HepG2 (cell line): ENCODE measurements at regions not wholly inside any gene's neighbourhood (a gene's known extent, or its start where the extent isn't known, plus 50 kb on each side); places are given as distances from the start of the nearest gene placed in this dataset.

Experiments used
- ATAC-seq: fragments of 200-7000 bp; cut with Tn5 transposase; 3 replicates; pipeline ENCODE4 v1.9.1; 2020; ENCODE audit warnings: mild to moderate bottlenecking, moderate library complexity
- BruUV-seq: library from RNA; stranded (reverse); fragments of 400-500 nt; replicated peaks from 2 replicates; lab custom pipeline; 2021; lab: Mats Ljungman, UMichigan
- CTCF ChIA-PET: fragments of 300-600 bp; formaldehyde crosslinking; extraction: SDS; loops from one replicate; lab custom pipeline; 2021; ENCODE audit warnings: low total read pairs, inconsistent platforms, low intra/inter-chr PET ratio; lab: Yijun Ruan, JAX
- POLR2A ChIA-PET: fragments of 350-600 bp; sonication (Branson Sonifier 250); formaldehyde crosslinking; loops from one replicate; lab custom pipeline; 2020; ENCODE audit warnings: antibody characterized with exemption, inconsistent platforms; lab: Yijun Ruan, JAX
- DNase-seq: peaks from one replicate; pipeline ENCODE4 v3.0.0-alpha.2; 2015; ENCODE audit warnings: low spot score
- FAIRE-seq: peaks from 3 replicates; lab custom pipeline; 2011; peaks lifted over from hg19 to GRCh38; lab: Jason Lieb, UNC
- H2AFZ ChIP-seq: one replicate; pipeline ENCODE4 v1.6.1; 2011; ENCODE audit warnings: low read length, inconsistent platforms
- H3K27ac ChIP-seq: fragments of 300-600 bp; 3 replicates; pipeline ENCODE4 v1.8.0; 2011; ENCODE audit warnings: mixed run types, mild to moderate bottlenecking, mixed read lengths, low read length, inconsistent platforms; ENCODE audit not compliant: insufficient read depth; ENCODE audit errors: extremely low read length
- H3K27me3 ChIP-seq, 2 experiments: fragments of 200-600 bp in 1 of 2; 2 replicates in 1 of 2; 3 replicates in 1 of 2; pipeline versions ENCODE4 v1.6.0 to v1.8.0; 2011; ENCODE audit warnings: low read length in 2 of 2, mild to moderate bottlenecking in 2 of 2, moderate library complexity in 2 of 2, inconsistent platforms in 1 of 2; ENCODE audit not compliant: insufficient read depth in 2 of 2, control insufficient read depth in 1 of 2
- H3K36me3 ChIP-seq, 2 experiments: fragments of 200-600 bp in 1 of 2; replicated peaks in 1 of 2; 2 replicates in 1 of 2; 3 replicates in 1 of 2; pipeline versions ENCODE4 v1.5.1 to v1.8.0; 2011; ENCODE audit warnings: low read length in 2 of 2, inconsistent platforms in 1 of 2; ENCODE audit not compliant: insufficient read depth in 2 of 2, control insufficient read depth in 1 of 2
- H3K4me1 ChIP-seq: 2 replicates; pipeline ENCODE4 v1.5.1; 2012; ENCODE audit warnings: low read length, inconsistent platforms; ENCODE audit not compliant: insufficient read depth
- H3K4me2 ChIP-seq: 2 replicates; pipeline ENCODE4 v1.6.0; 2011; ENCODE audit warnings: low read depth, low read length, inconsistent platforms
- H3K4me3 ChIP-seq, 3 experiments: fragments of 200-600 bp in 1 of 3; sonication (generic), shearing (Covaris generic) in 1 of 3; replicated peaks in 1 of 3; 2 replicates each; pipeline ENCODE4 v1.5.1; 2011 to 2016; ENCODE audit warnings: low read length in 3 of 3, inconsistent platforms in 2 of 3, low read depth in 2 of 3, mild to moderate bottlenecking in 2 of 3, control low read depth in 1 of 3, mixed read lengths in 1 of 3; ENCODE audit not compliant: insufficient read depth in 1 of 3
- H3K79me2 ChIP-seq: one replicate; pipeline ENCODE4 v1.6.1; 2011; ENCODE audit warnings: low read length, inconsistent platforms; ENCODE audit not compliant: insufficient read depth
- H3K9ac ChIP-seq: 2 replicates; pipeline ENCODE4 v1.6.0; 2011; ENCODE audit warnings: mild to moderate bottlenecking, low read depth, low read length, inconsistent platforms; ENCODE audit not compliant: insufficient read depth
- H3K9me3 ChIP-seq: 2 replicates; pipeline ENCODE4 v1.5.1; 2012; ENCODE audit warnings: mild to moderate bottlenecking, low read length
- H4K20me1 ChIP-seq: 2 replicates; pipeline ENCODE4 v1.6.0; 2011; ENCODE audit warnings: inconsistent platforms, mild to moderate bottlenecking, low read length, moderate library complexity; ENCODE audit not compliant: insufficient read depth
- ARID3A ChIP-seq: IDR thresholded peaks from 2 replicates; pipeline ENCODE4 v1.6.1; 2012; ENCODE audit warnings: low read depth, low read length, improper control_type of control experiment
- ATF4 ChIP-seq, 2 experiments: fragments of 450-650 bp in 1 of 2; sonication (generic) in 1 of 2; formaldehyde crosslinking; IDR thresholded peaks; 2 replicates each; pipeline versions ENCODE4 v1.5.0 to v1.8.0; 2020 to 2022; ENCODE audit warnings: mild to moderate bottlenecking in 1 of 2, missing genetic modification reagents in 1 of 2
- BORCS8-MEF2B ChIP-seq: sonication (generic); formaldehyde crosslinking; IDR thresholded peaks from 2 replicates; pipeline ENCODE4 v1.8.0; 2022; ENCODE audit warnings: mild to moderate bottlenecking, missing genetic modification reagents
- RBFOX2 ChIP-seq: fragments of 200-400 bp; formaldehyde crosslinking; IDR thresholded peaks from 2 replicates; pipeline ENCODE4 v1.6.1; 2017; ENCODE audit warnings: low read depth, mild to moderate bottlenecking, low read length
- SAFB2 ChIP-seq: sonication (generic); formaldehyde crosslinking; IDR thresholded peaks from 2 replicates; pipeline ENCODE4 v1.5.1; 2020; ENCODE audit warnings: missing genetic modification reagents, low read depth, mild to moderate bottlenecking, borderline replicate concordance
- SCMH1 ChIP-seq: sonication (generic); formaldehyde crosslinking; IDR thresholded peaks from 2 replicates; pipeline ENCODE4 v1.9.0; 2021; ENCODE audit warnings: missing genetic modification reagents, mild to moderate bottlenecking, borderline replicate concordance
- XBP1 ChIP-seq: sonication (generic); formaldehyde crosslinking; IDR thresholded peaks from 2 replicates; pipeline ENCODE4 v1.5.0; 2020; ENCODE audit warnings: missing genetic modification reagents
- ZNF235 ChIP-seq: sonication (generic); formaldehyde crosslinking; IDR thresholded peaks from 2 replicates; pipeline ENCODE4 v1.8.1; 2023; ENCODE audit warnings: mild to moderate bottlenecking, missing genetic modification reagents, borderline replicate concordance
- ZNF607 ChIP-seq: sonication (generic); formaldehyde crosslinking; IDR thresholded peaks from 2 replicates; pipeline ENCODE4 v1.5.1; 2020; ENCODE audit warnings: missing genetic modification reagents, mild to moderate bottlenecking, borderline replicate concordance
- WGBS: methylation state at CpG from one replicate; pipeline ENCODE4 v1.1.6; 2017; ENCODE audit warnings: low lambda C conversion rate; 5-methylcytosine and 5-hydroxymethylcytosine counted together
- in situ Hi-C: cut with HindIII; loops from 2 replicates; pipeline ENCODE4 v1.10.0; 2017; ENCODE audit warnings: low pct_unique_long_range_greater_than_20kb; ENCODE audit not compliant: extremely low pct_ligation_motif_present
- intact Hi-C: fragments of 100-400 bp; cut with micrococcal nuclease; formaldehyde crosslinking; loops from one replicate; pipeline ENCODE4 v1.10.0; 2022; ENCODE audit not compliant: unreplicated experiment

- 68% methylated on average over 3 of the region's 3 CpGs for WGBS
- Histone ChIP-seq H3K4me3 (no peak overlapping the region), H3K27me3 (no peaks in the 10 kb centered on the region; a peak in 1 of 5 replicates), H2AFZ (no peak overlapping the region), H3K4me1 (peaks cover 18% of the 10 kb centered on the region), H3K4me2 (no peak overlapping the region), H3K79me2 (no peaks in the 10 kb centered on the region), H4K20me1 (no peaks in the 10 kb centered on the region), H3K9me3 (no peaks in the 10 kb centered on the region), H3K36me3 (no peaks in the 10 kb centered on the region), H3K27ac (no peak overlapping the region), H3K9ac (no peak overlapping the region)
- ATAC-seq (no peak), FAIRE-seq (no peak), DNase-seq (no peak)
- in situ Hi-C loops (no loop called here), intact Hi-C loops (no loop called here)
- TF ChIP-seq RBFOX2 (no peak), ATF4 (CRISPR knock-in tag; IDR thresholded peaks at IDR 0.05) (no peak), XBP1 (CRISPR knock-in tag) (no peak), ZNF235 (CRISPR knock-in tag) (no peak), BORCS8-MEF2B (no peak), SCMH1 (CRISPR knock-in tag) (no peak), ARID3A (no peak), SAFB2 (CRISPR knock-in tag) (no peak), ZNF607 (CRISPR knock-in tag) (no peak)
- BruUV-seq, result no TSS peak
- POLR2A ChIA-PET, result no interaction called here
- CTCF ChIA-PET, result no interaction called here
Measured at GRCh38 chr10:113300617-113301016, 252.2 kb upstream of the HABP2 start.
